Suprapubic skin (tissue), 3 donors: ENCODE measurements at regions not wholly inside any gene's neighbourhood (a gene's known extent, or its start where the extent isn't known, plus 50 kb on each side); places are given as distances from the start of the nearest gene placed in this dataset.

ENCODE experiments used
- EP300 ChIP-seq: sonication (generic); formaldehyde crosslinking; IDR thresholded peaks from one replicate; pipeline ENCODE4 v1.6.1; 2017; ENCODE audit warnings: antibody characterized with exemption
- TF ChIP-seq, protein P1 (sequence below), 2 donors: fragments of 200-600 bp in 1 of 2; fragments of 450-650 bp in 1 of 2; sonication (generic) in 1 of 2; IDR thresholded peaks; one replicate each; pipeline ENCODE4 v1.5.1; 2016 to 2019; ENCODE audit warnings: antibody characterized with exemption in 2 of 2, mild to moderate bottlenecking in 1 of 2, moderate library complexity in 1 of 2

GRCh38 chr17:54537656-54538055 lies 363.0 kb upstream of the TOM1L1 start:
- TF ChIP-seq, protein P1, sequence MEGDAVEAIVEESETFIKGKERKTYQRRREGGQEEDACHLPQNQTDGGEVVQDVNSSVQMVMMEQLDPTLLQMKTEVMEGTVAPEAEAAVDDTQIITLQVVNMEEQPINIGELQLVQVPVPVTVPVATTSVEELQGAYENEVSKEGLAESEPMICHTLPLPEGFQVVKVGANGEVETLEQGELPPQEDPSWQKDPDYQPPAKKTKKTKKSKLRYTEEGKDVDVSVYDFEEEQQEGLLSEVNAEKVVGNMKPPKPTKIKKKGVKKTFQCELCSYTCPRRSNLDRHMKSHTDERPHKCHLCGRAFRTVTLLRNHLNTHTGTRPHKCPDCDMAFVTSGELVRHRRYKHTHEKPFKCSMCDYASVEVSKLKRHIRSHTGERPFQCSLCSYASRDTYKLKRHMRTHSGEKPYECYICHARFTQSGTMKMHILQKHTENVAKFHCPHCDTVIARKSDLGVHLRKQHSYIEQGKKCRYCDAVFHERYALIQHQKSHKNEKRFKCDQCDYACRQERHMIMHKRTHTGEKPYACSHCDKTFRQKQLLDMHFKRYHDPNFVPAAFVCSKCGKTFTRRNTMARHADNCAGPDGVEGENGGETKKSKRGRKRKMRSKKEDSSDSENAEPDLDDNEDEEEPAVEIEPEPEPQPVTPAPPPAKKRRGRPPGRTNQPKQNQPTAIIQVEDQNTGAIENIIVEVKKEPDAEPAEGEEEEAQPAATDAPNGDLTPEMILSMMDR (IDR thresholded peaks at IDR 0.05), result no peak
- TF ChIP-seq EP300, result no peak
